Glutamatergic neuron (in vitro differentiated cells): ENCODE measurements at regions not wholly inside any gene's neighbourhood (a gene's known extent, or its start where the extent isn't known, plus 50 kb on each side); places are given as distances from the start of the nearest gene placed in this dataset.
"Not testable (repeated sequence)": the region's sequence is repeated elsewhere in the genome, so short reads cannot be mapped to it uniquely, and the experiment has no call there.

ENCODE experiments used
- DNase-seq: peaks from one replicate; pipeline ENCODE4 v3.0.0; 2022
- H3K27ac Mint-ChIP-seq: one replicate; pipeline ENCODE4 v1.8.0; 2020; ENCODE audit warnings: mild to moderate bottlenecking, mixed read lengths, inconsistent platforms; ENCODE audit not compliant: unreplicated experiment
- H3K27me3 Mint-ChIP-seq: one replicate; pipeline ENCODE4 v1.8.0; 2020; ENCODE audit warnings: mild to moderate bottlenecking, moderate library complexity, mixed read lengths, inconsistent platforms; ENCODE audit not compliant: unreplicated experiment
- H3K36me3 Mint-ChIP-seq: one replicate; pipeline ENCODE4 v1.8.0; 2020; ENCODE audit warnings: mild to moderate bottlenecking, mixed read lengths, inconsistent platforms; ENCODE audit not compliant: unreplicated experiment
- H3K4me1 Mint-ChIP-seq: one replicate; pipeline ENCODE4 v1.8.0; 2020; ENCODE audit warnings: mild to moderate bottlenecking, low read depth, mixed read lengths, inconsistent platforms; ENCODE audit not compliant: unreplicated experiment
- H3K4me3 Mint-ChIP-seq: one replicate; pipeline ENCODE4 v1.8.0; 2020; ENCODE audit warnings: mild to moderate bottlenecking, mixed read lengths, inconsistent platforms; ENCODE audit not compliant: unreplicated experiment
- H3K9me3 Mint-ChIP-seq: one replicate; pipeline ENCODE4 v1.8.0; 2020; ENCODE audit warnings: mild to moderate bottlenecking, moderate library complexity, mixed read lengths, inconsistent platforms; ENCODE audit not compliant: unreplicated experiment
- TF ChIP-seq, protein P1 (sequence below): fragments of 200-600 bp; sonication (generic); IDR thresholded peaks from one replicate; pipeline ENCODE4 v1.5.0; 2021; ENCODE audit not compliant: partially characterized antibody, unreplicated experiment

DNA sequence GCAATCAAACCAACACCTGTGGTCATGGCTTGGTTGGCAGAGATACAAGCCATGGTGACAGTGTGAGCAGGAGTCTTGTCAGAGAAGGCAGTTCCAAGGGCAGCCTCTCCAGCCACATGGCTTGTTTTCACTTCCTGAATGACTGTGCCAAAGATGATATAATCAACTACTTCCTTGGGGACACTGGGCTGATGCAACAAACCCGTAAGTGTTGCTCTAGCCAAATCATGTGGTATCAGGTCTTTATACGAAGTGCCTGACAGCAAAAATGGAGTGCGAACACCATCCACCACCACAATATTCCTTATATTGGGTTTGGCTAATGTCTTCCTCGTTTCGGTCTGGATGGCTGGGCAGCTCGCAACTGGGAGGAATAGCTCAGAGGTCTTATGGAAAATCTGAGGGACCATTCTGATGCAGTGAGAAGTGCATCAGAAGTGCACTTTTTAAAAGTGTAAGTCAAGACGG is 922.0 kb downstream of the NLGN4X start:
- Mint-ChIP-seq H3K36me3 (no peaks in the 10 kb centered on the region), H3K4me1 (no peaks in the 10 kb centered on the region), H3K27me3 (no peaks in the 10 kb centered on the region), H3K9me3 (no peaks in the 10 kb centered on the region), H3K27ac (no peak overlapping the region), H3K4me3 (no peak overlapping the region)
- DNase-seq: no peak
- TF ChIP-seq, protein P1, sequence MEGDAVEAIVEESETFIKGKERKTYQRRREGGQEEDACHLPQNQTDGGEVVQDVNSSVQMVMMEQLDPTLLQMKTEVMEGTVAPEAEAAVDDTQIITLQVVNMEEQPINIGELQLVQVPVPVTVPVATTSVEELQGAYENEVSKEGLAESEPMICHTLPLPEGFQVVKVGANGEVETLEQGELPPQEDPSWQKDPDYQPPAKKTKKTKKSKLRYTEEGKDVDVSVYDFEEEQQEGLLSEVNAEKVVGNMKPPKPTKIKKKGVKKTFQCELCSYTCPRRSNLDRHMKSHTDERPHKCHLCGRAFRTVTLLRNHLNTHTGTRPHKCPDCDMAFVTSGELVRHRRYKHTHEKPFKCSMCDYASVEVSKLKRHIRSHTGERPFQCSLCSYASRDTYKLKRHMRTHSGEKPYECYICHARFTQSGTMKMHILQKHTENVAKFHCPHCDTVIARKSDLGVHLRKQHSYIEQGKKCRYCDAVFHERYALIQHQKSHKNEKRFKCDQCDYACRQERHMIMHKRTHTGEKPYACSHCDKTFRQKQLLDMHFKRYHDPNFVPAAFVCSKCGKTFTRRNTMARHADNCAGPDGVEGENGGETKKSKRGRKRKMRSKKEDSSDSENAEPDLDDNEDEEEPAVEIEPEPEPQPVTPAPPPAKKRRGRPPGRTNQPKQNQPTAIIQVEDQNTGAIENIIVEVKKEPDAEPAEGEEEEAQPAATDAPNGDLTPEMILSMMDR: no peak

- Mint-ChIP-seq H3K9me3 (no peaks in the 10 kb centered on the region), H3K4me1 (no peaks in the 10 kb centered on the region), H3K4me3 (no peak overlapping the region), H3K36me3 (no peaks in the 10 kb centered on the region), H3K27ac (no peak overlapping the region), H3K27me3 (no peaks in the 10 kb centered on the region)
- no peak for DNase-seq
- TF ChIP-seq, protein P1: no peak
Measured at GRCh38 chrX:5305452-5305851, 923.2 kb downstream of the NLGN4X start.

- no peaks in the 10 kb centered on the region for H3K4me1 Mint-ChIP-seq
- H3K4me3 Mint-ChIP-seq: no peak overlapping the region
- no peaks in the 10 kb centered on the region for H3K36me3 Mint-ChIP-seq
- no peaks in the 10 kb centered on the region for H3K9me3 Mint-ChIP-seq
- no peak overlapping the region for H3K27ac Mint-ChIP-seq
- no peak for DNase-seq
- no peaks in the 10 kb centered on the region for H3K27me3 Mint-ChIP-seq
- TF ChIP-seq, protein P1: no peak
Measured at GRCh38 chrX:5295004-5295403, 933.7 kb downstream of the NLGN4X start.

DNA sequence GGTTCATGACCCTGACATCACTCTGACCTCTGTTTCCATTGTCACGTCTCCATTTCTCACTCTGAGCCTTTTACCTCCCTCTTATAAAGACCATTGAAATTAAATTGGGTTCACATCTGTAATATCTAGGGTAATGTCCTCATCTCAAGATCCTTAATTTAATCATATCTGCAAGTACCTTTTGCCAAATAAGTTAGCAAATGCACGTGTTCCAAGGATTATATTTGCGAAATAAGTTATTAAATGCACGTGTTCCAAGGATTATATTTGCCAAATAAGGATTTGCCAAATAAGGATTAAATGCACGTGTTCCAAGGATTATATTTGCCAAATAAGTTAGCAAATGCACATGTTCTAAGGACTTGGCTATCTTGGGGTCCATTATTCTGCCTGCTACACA is 938.0 kb downstream of the NLGN4X start:
- TF ChIP-seq, protein P1: no peak
- H3K4me3 Mint-ChIP-seq: no peak overlapping the region
- no peak for DNase-seq
- H3K27me3 Mint-ChIP-seq: no peaks in the 10 kb centered on the region
- no peaks in the 10 kb centered on the region for H3K36me3 Mint-ChIP-seq
- H3K4me1 Mint-ChIP-seq: no peaks in the 10 kb centered on the region
- H3K9me3 Mint-ChIP-seq: no peaks in the 10 kb centered on the region
- H3K27ac Mint-ChIP-seq: no peak overlapping the region

DNA sequence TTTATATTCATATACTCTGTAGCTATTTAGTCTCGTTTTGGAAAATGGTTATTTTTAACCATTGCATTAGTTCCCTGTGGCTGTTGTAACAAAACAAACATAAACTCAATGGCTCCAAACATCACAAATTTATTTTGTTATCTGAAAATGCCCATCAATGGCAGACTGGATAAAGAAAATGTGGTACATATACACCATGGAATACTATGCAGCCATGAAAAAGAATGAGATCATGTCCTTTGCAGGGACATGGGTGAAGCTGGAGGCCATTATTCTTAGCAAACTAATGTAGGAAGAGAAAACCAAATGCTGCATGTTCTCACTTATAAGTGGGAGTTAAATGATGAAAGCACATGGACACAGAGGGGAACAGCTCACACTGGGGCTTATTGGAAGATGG is 938.7 kb downstream of the NLGN4X start:
- not testable (repeated sequence) for H3K36me3 Mint-ChIP-seq, DNase-seq, H3K9me3 Mint-ChIP-seq, H3K27ac Mint-ChIP-seq, H3K4me1 Mint-ChIP-seq, H3K4me3 Mint-ChIP-seq, H3K27me3 Mint-ChIP-seq

DNA sequence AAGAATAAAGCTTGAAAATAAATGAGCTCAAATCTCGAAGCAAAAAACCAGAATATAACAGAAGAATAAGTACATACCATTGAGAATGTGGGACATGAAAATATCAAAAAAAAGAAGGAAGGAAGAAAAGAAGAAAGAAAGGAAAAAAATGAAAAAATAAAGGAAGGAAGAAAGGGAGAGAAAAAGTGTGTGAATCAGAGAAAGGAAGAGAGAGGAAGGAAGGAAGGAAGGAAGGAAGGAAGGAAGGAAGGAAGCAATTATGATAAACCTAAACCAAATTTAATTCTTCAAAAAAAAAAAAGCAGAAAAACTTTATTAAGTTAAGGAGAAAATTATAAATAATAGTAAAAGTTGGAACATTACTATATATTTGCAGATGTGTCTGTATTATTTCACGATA is 949.8 kb downstream of the NLGN4X start:
- DNase-seq: no peak
- H3K27ac Mint-ChIP-seq: no peak overlapping the region
- H3K9me3 Mint-ChIP-seq: peaks cover 1% of the 10 kb centered on the region
- H3K27me3 Mint-ChIP-seq: no peaks in the 10 kb centered on the region
- no peaks in the 10 kb centered on the region for H3K4me1 Mint-ChIP-seq
- H3K4me3 Mint-ChIP-seq: no peak overlapping the region
- TF ChIP-seq, protein P1: no peak
- H3K36me3 Mint-ChIP-seq: no peaks in the 10 kb centered on the region
